HG03571 (cell line): ENCODE measurements at regions not wholly inside any gene's neighbourhood (a gene's known extent, or its start where the extent isn't known, plus 50 kb on each side); places are given as distances from the start of the nearest gene placed in this dataset.

Source experiments
- ATAC-seq: cut with Tn5 transposase; IDR thresholded peaks from one replicate; pipeline ENCODE4 v1.9.1; 2021; ENCODE audit not compliant: unreplicated experiment

GRCh38 chr14:106842687-106843086, 1316.3 kb downstream of the TMEM121 start:
- ATAC-seq: no peak

DNA sequence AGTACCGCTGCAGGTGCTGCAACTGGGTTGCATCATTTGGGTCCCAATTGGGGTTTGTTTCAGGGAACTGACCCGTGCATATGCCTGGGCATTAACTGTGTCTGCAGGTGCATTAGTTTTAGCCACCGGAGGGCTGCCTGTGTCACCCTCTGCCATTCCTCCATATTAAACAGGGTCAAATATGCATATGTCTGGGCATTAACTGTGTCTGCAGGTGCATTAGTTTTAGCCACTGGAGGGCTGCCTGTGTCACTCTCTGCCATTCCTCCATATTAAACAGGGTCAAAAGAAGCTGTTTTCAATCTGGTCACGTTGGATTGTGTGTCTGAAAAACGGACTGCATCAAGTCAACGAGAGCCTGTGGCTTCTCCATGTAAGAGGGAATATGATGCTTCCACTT, 1317.0 kb downstream of the TMEM121 start:
- ATAC-seq: no peak

- ATAC-seq: no peak
Measured at GRCh38 chr14:106843951-106844483, 1317.6 kb downstream of the TMEM121 start.

- peak; percentile 42 for ATAC-seq
Measured at GRCh38 chr14:106844608-106845285, 1318.4 kb downstream of the TMEM121 start.

DNA sequence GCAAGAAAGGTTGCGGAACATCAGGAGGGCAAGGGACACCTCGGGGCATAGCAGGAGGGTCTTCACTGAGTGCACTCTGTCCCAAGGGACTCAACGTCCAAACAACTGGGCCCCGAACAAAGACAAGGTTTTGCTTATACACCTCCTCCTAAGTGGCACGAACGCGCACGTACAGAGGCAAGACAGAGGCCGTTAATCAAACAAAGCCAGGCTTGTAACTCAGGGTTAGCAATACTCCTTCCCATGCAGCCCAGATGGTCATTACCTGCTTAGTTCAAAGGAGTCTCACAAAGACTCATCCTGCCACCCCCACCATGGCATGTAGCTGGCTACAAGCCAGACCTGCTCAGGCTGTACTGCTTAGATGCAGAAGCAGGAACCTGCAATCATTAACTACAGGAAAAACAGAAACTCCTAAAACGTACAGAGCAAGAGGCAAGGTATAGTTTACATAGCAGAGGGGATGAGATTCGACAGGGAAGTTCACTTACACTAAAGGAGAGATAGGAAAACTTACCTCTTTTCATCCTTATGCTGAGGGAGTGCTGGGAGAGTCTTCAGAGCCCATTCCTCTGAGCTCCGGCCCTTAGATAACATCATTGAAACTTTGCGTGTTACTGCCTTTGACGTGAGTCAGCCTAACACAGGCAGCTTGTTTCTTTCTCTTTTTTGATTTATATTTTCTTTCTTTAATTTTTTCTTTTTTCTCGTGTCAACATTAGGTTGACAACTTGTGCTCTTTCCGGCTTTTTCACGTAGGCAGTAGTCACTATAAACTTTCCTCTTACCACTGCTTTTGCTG, 1319.1 kb downstream of the TMEM121 start:
- peak; percentile 44 for ATAC-seq

DNA sequence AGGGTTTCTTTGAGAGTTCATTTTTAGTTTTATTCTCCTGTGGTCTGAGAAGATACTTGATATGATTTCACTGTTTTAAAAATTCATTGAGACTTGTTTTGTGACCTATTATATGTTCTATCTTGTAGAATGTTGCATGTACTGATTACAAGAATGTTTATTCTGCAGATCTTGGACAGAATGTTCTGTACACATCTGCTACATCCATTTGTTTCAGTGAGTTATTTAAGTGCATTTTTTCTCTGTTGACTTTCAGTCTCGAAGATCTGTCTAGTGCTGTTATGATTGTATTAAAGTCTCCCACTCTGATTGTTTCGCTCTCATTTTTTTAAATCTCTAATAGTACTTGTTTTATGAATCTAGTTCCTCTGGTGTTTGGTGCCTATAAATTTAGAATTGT, 1319.8 kb downstream of the TMEM121 start:
- no peak for ATAC-seq

GRCh38 chr14:106848330-106849121, 1322.1 kb downstream of the TMEM121 start:
- no peak for ATAC-seq

- peak; percentile 59 for ATAC-seq
Measured at GRCh38 chr14:106850913-106851825, 1324.8 kb downstream of the TMEM121 start.

DNA sequence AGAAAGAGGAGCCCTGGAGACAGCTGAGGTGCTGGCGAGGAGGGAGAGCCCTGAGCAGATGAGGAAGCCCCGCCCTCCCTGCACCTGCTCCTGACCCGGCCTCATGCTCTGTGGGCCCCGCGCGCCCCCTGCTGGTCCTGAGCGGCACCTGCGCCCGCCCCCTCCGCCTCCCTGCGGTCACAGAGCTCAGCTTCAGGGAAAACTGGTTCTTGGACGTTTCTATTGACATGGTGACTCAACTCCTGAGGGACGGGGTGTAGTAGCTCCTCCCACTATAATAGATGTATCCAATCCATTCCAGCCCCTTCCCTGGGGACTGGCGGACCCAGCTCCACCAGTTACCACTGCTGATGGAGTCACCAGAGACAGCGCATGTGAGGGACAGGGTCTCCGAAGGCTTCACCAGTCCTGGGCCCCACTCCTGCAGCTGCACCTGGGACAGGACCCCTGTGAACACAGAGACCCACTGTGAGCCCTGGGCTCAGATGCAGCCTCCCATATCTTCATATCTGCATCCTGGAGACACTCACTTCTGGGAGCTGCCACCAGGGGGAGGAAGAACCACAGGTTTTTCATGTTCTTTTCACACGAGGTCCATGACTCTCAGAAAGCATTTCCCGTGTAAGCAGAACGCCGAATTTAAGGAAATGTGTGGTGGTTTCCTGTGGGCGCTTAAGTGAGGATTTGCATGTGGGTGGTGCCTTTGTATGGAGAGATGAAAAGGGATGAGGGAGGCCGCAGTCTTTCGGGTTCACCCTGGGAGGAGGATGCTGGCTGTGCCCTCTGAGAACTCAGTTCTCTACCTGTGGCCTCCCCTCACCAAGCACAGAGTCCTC, 1346.4 kb downstream of the TMEM121 start:
- ATAC-seq: no peak

DNA sequence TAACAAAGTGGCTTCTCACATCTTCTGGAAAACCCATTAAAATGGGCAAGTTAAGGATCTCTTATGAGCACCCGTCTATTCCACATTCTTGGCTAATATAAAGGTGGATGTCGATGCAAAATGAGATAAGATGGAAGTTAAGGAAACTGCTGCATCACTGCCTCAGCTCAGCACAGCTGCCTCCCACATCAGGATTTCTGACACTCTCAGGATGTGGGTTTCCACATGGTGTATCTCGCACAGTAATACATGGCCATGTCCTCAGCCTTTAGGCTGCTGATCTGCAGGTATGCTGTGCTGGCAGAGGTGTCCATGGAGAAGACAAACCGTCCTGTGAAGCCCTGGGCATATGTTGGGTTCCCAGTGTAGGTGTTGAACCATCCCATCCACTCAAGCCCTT, 1348.0 kb downstream of the TMEM121 start:
- ATAC-seq: no peak

GRCh38 chr14:106875503-106875902, 1349.1 kb downstream of the TMEM121 start:
- ATAC-seq: no peak

- no peak for ATAC-seq
Measured at GRCh38 chr14:106876711-106877110, 1350.3 kb downstream of the TMEM121 start.

DNA sequence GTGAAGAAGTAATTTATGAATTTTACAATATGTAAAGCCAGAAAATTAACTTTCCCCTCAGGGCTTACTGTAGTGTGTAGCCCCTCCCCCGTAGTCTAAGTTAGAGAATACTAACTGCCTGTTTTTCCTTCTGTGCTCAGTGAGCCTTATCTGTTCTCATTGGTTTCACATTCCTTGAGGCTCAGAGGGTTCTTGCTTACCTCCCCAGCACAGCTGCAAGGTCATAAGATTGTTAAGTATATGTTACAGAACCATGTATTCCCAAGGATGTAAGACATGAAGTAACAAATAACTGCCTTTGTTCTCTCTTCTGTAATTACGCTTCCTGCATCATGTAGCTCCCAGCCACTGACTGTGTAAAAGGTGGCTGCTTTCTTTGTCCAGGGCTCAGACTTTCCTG, 1351.1 kb downstream of the TMEM121 start:
- no peak for ATAC-seq

- no peak for ATAC-seq
Measured at GRCh38 chr14:106879241-106879640, 1352.9 kb downstream of the TMEM121 start.

DNA sequence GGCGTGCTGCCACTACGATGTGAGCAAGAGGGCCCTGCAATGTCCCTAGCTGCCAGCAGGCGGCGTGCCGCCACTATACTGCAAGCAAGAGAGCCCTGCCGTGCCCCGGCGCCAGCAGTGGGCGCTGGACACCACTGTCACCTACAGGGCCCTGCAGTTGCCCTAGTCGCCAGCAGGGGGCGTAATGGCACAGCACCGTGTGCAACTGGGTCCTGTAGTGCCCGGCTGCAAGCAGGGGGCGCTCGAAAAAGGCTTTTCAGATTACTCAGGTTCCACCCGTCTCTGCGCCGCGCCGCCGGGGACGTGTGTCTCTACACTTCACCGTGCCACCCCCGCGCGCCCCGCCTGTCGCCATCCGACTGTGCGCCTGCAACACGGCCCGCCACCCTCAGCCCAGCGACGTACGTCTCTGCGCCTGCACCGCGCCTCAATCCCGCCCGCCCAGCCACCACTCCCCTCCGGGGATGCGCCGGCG, 1356.9 kb downstream of the TMEM121 start:
- ATAC-seq: no peak
